ENCODE measurements at regions not wholly inside any gene's neighbourhood (a gene's known extent, or its start where the extent isn't known, plus 50 kb on each side); places are given as distances from the start of the nearest gene placed in this dataset.

- peak; percentile 43 for DNase-seq
These were observed 174.6 kb downstream of the SUCLA2 start for GRCh38 chr13:47826471-47826870.

GRCh38 chr13:47822036-47822435 is 179.0 kb downstream of the SUCLA2 start:
- no peak for DNase-seq

- DNase-seq: no peak
These were observed 184.2 kb downstream of the SUCLA2 start for GRCh38 chr13:47816831-47817230.

- DNase-seq: no peak
These were observed 187.4 kb downstream of the SUCLA2 start for GRCh38 chr13:47813718-47814117.

GRCh38 chr13:47809411-47809810 is 191.7 kb downstream of the SUCLA2 start:
- no peak for DNase-seq

- no peak for DNase-seq
These were observed 197.9 kb downstream of the SUCLA2 start for GRCh38 chr13:47803131-47803530.

- no peak for DNase-seq
These were observed 199.5 kb downstream of the SUCLA2 start for GRCh38 chr13:47801555-47801954.

GRCh38 chr13:47800593-47800992 is 200.5 kb downstream of the SUCLA2 start:
- no peak for DNase-seq

- peak; percentile 27 for DNase-seq
These were observed 202.2 kb downstream of the SUCLA2 start for GRCh38 chr13:47798906-47799305.

- DNase-seq: no peak
These were observed 202.9 kb downstream of the SUCLA2 start for GRCh38 chr13:47798194-47798593.

GRCh38 chr13:47796816-47797215 is 204.3 kb downstream of the SUCLA2 start:
- no peak for DNase-seq

- DNase-seq: peak; percentile 22
These were observed 206.1 kb downstream of the SUCLA2 start for GRCh38 chr13:47794963-47795362.

GRCh38 chr13:47790755-47791154 is 210.3 kb downstream of the SUCLA2 start:
- no peak for DNase-seq

GRCh38 chr13:47788844-47789243 is 212.2 kb downstream of the SUCLA2 start:
- DNase-seq: no peak

GRCh38 chr13:47774671-47774994 is 226.4 kb downstream of the SUCLA2 start:
- no peak for DNase-seq

- DNase-seq: no peak
These were observed 236.3 kb downstream of the SUCLA2 start for GRCh38 chr13:47764817-47765216.

- no peak for DNase-seq
These were observed 243.5 kb downstream of the SUCLA2 start for GRCh38 chr13:47757466-47758080.

- DNase-seq: no peak
These were observed 253.2 kb downstream of the SUCLA2 start for GRCh38 chr13:47747901-47748300.

- no peak for DNase-seq
These were observed 274.7 kb downstream of the SUCLA2 start for GRCh38 chr13:47726394-47726793.

- DNase-seq: no peak
These were observed 277.2 kb downstream of the SUCLA2 start for GRCh38 chr13:47723898-47724297.

GRCh38 chr13:47719164-47719563 is 281.9 kb downstream of the SUCLA2 start:
- no peak for DNase-seq

- DNase-seq: no peak
These were observed 282.5 kb downstream of the SUCLA2 start for GRCh38 chr13:47718556-47718955.

GRCh38 chr13:47708386-47708785 is 292.7 kb downstream of the SUCLA2 start:
- peak; percentile 59 for DNase-seq

- DNase-seq: no peak
These were observed 293.7 kb downstream of the SUCLA2 start for GRCh38 chr13:47707414-47707813.

GRCh38 chr13:47705185-47705584 is 295.9 kb downstream of the SUCLA2 start:
- no peak for DNase-seq

GRCh38 chr13:47696674-47697073 is 304.4 kb downstream of the SUCLA2 start:
- DNase-seq: no peak
